ENCODE measurements at regions not wholly inside any gene's neighbourhood (a gene's known extent, or its start where the extent isn't known, plus 50 kb on each side); places are given as distances from the start of the nearest gene placed in this dataset.
"Not testable (repeated sequence)": the region's sequence is repeated elsewhere in the genome, so short reads cannot be mapped to it uniquely, and the experiment has no call there.

DNA sequence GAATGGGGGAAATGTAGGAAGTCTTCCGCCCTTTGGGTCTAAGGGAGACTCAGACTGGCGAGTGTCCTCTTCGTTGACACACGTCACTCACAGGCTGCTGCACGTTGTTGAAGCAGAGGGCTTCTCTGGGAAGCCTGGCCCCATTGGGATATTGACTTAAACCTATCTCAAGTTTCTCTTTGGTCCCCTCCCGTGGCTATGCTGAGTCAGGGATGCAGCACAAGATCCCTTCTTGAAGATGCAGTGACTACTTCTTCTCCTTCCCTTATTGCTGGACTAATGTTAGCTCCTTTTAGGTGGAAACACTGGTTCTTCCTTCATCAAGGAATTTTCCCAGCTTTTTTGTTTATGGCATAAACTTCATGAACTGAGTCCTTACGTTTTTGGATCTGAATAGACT, 89.8 kb upstream of the CCDC71L start:
- no peak for DNase-seq

DNA sequence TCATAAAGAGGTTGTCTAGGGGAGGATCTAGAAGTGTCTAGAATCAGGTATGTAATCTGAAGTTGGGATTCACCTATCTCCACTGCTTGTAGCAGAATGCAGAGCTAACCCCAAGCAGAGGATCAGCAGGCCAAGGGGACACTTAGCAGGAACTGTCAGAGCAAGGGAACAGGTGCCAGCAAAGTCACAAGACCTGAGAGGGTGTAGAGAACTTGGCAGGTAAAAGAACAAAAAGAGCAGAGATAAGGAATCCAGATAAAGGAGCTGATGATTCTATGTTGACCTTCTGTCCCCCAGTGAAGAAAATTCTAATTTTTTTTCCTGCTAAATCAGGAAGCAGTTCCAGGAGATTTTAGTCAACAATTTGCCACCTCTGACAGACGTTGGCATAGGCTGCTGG, 91.4 kb upstream of the CCDC71L start:
- DNase-seq, result no peak

DNA sequence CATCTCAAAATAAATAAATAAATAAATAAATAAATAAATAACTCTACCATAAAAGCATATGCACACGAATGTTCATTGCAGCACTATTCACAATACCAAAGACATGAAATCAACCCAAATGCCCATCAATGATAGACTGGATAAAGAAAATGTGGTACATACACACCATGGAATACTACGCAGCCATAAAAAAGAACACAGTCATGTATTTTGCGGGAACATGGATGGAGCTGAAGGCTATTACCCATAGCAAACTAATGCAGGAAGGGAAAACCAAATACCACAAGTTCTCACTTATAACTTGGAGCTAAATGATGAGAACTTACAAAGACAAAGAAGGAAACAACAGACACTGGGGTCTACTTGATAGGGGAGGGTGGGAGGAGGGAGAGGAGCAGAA, 94.1 kb upstream of the CCDC71L start:
- DNase-seq, result not testable (repeated sequence)

DNA sequence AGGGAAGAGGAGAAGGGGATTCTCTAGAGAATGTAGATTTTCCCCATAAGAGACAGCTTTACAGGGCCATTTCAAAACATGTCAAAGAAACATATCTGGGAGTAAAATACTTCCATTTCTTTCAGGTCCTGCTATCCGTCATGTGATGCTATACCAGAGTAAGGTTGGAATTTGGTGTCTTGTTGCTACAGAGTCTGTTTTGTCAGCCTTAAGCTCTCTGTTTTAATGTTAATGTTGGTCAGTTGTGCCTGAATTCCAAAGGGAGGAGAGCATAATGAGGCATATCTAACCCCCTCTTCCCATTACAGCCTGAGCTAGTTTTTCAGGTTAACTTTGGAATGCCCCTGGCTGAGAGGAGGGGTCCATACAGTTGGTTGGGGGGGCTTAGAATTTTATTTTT, 94.7 kb upstream of the CCDC71L start:
- DNase-seq, result no peak

DNA sequence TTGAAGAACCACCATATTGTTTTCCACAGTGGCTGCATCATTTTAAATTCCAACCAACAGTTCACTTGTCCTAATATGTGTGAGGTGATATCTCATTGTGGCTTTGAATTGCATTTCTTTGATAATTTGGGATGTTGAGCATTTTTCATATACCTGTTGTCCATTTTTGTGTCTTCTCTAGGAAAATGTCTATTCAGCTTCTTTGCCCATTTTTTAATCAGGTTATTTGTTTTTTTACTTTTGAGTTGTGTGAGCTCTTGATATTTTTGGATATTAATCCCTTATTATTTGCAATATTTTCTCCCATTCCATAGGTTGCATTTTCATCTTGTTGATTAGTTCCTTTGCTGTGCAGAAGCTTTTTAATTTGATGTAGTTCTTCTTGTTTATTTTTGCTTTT, 95.1 kb upstream of the CCDC71L start:
- DNase-seq, result no peak

DNA sequence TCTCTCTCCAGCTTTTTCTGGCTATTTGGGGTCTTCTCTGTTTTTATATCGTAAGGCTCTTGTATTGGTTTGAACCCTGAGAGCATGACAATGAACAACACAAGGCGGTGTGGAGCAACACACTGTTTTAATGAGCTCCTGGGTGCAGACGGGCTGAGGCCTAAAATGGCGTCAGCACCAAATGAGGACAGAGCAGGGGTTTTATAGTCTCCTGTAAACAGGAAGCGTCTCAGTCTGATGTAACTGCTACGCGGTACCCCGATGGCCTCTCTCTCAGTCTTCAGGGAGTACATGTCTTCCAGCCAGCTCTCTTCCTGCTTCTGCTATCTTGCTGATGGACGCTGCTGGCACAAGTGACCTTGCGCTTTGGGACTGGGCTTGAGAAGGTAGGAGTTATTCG, 95.9 kb upstream of the CCDC71L start:
- DNase-seq, result no peak

DNA sequence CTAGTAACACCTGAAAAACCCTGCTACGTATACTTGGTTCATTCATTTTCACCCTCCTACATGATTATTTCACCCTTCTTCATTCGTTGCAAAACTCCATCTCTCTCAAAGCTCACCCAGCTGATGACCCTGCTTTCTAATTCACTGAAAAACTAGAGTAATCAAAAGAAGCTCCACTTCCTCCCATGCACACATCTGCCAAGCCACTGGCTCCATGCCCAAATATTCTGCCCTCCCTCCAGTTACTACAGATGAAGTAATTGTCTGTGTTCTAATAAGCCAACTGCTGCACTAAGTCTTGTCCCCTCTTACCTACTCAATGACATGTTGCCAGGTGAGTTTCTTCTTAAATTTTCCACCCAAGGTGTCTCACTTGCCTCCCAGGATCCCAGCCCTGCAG, 96.9 kb upstream of the CCDC71L start:
- DNase-seq, result no peak

DNA sequence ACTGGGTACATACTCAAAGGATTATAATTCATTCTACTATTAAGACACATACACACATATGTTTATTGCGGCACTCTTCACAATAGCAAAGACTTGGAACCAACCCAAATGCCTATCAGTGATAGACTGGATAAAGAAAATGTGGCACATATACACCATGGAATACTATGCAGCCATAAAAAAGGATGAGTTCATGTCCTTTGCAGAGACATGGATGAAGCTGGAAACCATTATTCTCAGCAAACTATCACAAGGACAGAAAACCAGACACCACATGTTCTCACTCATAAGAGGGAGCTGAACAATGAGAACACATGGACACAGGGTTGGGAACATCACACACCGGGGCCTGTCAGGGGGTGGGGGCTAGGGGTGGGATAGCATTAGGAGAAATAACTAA, 101.9 kb upstream of the CCDC71L start:
- DNase-seq, result not testable (repeated sequence)

DNA sequence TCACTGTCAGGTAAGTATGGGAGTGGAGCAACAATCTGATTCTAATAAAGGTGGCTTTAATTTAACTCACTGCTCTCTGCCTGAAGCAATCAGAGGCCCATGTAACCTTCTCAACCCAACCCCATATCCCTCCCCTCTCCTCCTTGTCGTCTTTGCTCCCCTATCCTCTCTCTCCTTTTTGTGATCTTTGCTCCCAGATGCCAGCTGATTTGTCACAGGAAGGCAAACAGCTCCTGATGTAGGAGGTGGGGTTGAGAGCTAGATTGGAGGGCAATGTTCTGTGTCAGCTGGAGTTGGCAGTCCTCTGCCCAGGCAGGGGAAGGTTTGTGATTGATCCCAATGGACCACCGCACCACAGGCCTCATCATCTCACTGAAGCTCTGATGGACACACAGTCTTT, 101.4 kb upstream of the PIK3CG start:
- DNase-seq, result no peak

DNA sequence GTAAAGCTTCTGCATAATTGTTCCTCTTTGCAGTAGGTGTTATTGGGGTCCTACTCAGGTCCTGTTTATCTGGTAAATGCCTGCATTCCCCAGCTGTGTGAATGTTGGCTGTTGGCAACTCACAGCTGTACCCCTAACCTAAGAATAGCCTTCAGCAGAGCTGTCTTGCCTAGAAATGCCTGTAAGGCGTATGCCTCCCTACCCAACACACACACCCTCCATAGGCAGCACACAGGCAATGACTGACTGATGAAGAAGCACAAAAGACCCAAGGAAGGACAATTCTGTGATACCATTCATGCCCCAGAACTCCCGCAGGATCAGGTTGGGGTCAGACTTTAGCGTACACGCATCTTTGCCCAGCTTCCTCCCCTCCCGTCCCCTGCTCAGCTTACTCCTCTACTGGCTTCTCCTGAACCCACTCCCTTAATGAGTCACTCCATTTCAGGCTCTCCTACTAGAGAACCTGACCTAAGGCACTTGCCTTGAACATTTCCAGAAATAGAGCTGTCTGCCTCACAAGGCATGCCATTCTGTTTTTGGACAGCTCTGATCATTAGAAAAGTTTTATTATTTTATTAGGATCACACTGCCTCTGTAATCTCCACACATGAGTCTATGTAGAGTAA, 99.2 kb upstream of the PIK3CG start:
- DNase-seq, result no peak

DNA sequence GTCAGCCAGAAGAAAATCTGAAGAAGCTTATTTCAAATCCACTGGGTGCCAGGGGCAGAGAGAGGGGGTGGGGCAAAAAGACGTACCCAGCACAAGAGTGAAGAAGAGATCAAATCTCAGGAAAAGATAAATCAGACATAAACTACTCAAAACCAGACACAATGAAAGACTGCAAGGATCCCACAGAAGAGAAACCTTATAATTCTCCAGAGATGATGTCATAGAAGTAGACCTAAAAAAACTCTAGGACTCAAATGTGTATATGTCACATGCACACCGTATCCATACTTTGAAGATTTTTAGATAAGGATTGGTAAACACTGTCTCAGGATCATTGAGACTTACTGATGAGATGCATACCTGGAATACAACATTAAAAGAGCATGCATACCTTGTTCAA, 98.5 kb upstream of the PIK3CG start:
- no peak for DNase-seq

DNA sequence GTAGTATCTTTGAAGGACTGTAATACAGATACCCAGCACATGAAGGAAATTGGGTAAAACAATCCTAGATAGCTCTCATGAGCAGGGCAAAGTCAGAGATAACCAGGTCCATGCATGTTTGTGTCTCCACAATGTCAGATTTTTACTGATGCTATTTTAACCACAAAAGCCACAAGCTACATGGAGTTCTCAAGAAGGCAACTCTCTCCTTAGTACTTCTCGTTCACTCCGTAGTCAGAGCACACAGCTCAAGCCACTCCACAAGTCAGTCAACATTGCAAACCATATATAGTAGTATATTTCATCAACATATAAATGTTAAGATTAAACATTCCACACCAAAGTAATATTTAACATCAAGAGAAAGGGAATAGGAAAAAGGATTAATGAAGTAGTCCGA, 98.0 kb upstream of the PIK3CG start:
- no peak for DNase-seq

DNA sequence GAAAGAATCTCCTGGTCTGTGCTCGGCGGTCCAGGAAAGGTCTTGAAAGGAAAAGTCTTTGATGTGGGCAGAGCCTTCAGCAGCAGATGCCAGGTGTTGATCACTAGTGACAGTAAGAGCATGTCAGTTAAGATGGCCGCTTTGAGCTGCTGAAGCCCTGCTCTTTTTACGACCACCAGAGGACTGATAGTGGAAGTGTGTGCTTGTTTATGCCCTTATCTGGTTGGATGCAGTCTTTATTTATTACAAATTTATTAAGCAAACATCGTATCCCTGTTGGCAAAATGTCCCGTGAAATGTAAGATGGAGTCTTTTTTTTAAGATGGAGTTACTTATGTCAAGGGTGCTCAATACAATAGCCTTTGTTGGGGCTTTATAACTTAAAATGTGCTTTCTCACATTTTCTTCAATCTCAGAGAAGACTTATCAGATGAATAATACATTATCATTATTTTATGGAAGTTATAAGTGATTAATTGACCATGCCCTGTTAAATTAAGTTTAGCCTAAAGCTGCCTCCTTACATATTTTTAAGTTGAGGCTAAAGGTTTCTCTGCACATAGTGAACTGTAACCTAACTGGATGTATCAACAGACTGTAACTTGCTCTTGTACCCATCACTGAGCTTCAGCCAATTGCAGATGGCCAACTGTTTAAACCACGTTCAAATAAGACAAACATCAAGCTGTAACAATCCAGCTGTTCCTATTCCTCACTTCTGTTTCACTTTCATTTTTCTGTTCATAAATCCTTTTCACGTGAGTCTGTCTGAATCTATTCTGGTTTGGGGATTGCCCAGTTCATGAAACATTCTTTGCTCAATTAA, 97.4 kb upstream of the PIK3CG start:
- DNase-seq, result no peak

DNA sequence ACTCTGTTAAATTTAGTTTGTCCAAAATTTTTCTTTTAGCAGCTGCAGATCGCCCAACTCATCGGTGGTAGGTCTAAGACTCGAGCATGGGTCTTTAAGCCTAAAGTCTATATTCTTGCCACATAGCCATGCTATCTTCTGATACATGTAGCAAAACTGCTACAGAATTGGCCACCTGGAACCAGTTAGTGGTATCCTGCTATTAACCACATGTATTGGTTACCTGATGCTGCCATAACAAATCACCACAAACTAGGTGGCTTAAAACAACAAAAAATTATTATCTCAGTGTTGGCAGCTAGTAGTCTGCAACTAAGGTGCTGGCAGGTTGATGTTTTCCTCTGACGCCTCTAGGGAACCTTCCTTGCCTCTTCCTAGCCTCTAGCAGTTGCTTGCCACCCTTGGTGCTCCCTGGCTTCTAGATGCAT, 96.7 kb upstream of the PIK3CG start:
- DNase-seq, result no peak

DNA sequence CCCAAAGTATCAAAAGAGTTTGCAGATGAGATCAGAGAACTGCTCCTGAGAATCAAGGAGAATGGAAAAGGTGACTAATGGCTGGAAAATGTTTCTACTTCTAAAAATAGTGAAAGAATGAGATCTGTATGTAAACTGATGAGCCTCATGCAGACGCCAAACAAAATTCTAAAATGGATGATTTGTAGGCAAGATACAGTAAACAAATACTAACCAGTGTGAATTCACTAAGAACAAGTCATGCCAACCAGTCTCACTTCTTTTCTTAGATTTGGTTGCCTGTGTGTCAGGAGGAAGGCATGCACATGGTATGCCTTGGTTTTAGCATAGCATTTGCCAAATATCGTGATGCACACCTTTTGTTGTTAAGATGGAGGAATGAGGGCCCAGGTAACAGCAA, 94.9 kb upstream of the PIK3CG start:
- no peak for DNase-seq

DNA sequence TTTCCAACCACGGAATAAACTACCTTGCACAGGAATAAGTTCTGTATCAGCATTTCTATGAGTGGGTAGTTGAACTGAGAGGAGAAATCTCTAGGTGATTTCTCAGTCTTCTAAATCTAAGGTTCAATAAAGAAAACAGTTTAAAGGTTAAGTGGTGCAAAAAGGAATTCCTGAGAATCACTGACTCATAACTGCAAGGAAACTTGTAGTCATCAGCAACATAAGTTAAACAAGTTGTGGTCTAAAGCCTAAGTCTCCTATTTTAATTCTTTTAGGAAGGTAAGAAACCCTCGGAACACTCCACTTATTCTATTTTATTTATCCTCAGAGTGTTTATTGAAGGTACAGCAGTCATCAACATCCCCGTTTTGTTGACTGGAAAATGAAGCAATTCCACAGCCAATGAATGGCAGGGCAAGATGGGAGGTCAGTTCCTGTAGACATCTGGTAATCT, 92.4 kb upstream of the PIK3CG start:
- no peak for DNase-seq

DNA sequence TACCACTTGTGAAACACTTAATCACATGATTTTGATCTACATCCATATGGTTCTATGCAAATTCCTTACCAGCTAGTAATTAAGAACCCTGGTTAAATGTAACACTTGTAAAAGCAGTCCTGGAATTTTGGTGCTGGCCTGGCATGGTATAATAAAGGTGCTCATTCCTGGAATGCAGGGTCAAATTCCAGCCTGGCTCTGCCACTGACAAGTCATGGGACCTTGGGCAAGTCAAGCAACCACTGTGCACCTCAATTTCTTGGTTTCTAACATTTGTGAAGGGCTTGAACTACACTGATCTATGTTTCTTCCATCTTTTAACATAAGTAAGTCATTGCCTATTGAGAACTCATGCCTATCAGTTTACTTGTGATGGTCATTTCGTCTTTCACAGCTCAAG, 91.9 kb upstream of the PIK3CG start:
- no peak for DNase-seq

DNA sequence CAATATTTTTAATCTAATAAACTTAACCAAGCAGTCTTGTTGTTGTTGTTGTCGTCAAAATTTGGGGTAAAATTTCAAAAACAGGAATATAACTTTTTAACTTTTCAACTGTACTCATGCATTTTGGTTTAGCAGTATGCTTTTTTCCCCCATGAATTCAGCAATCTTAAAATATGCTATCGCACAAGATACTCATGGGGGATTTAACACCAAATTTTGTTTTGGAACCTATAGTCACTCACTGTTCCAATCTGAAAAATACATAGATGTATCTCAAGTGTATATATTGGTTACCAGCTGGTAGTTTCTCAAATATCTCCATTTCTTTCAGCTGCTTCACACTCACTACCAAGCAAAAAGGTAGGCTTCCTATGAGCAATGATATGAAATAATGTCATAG, 91.4 kb upstream of the PIK3CG start:
- DNase-seq, result no peak

DNA sequence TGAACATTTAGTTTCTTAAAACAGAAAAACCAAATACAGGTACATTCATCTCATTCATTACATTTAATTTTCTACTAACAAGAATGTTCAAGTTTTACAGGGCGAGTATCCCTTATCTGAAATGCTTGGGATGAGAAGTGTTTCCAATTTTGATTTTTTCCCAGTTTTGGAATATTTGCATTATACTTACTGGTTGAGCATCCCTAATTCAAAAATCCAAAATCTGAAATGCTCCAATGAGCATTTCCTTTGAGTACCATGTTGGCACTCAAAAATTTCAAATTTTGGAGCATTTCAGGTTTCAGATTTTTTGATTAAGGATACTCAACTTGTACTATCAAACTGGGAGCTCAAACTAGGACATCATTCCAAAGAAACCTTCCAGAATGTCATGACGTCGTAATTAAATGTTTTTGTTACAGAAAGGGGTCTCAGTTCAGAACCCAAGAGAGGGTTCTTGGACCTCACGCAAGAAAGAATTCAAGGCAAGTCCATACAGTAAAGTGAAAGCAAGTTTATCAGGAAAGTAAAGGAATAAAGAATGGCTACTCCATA, 90.8 kb upstream of the PIK3CG start:
- DNase-seq, result no peak

DNA sequence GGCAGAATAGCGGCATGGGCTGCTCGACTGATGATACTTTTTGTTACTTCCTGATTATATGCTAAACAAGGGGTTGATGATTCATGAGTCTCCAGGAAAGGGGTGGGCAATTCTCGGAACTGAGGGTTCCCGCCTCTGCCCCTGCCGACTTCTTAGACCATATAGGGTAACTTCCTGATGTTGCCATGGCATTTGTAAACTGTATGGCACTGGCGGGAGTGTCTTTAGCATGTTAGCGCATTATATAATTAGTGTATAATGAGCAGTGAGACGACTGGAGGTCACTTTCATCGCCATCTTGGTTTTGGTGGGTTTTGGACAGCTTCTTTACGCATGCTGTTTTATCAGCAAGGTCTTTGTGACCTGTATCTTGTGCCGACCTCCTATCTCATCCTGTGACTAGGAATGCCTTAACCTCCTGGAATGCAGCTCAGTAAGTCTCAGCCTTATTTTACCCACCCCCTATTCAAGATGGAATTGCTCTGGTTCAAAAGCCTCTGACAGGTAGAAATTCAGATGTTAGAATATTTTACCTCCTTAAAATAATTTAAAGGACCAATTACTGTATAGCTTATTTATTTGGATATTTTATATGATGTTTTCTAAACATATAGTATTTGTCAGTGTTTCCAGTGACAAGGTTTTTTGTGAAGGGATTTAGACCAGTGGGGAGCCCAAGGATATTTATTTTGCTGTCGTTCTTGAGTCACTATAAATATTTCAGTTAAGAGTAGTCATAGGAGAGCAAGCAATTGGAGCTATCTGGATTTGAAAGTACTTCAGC, 90.1 kb upstream of the PIK3CG start:
- no peak for DNase-seq

DNA sequence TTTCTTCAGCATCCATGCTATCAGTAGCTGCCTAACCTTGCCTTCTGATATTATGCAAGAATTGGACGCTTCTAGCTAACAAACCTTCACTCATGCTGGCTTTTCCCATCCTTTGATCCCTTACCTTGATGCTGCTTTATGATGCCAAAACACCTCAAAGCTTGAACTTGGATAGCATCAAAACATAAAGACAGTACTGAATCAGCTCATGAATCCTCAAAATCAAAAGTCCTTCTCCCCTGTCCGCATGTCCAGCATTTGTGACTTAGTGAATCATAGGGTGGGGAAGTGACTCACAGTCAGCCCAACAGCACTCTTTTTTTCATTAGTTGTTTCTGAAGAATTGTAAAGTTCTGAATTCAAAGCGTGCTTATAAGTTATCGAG, 89.5 kb upstream of the PIK3CG start:
- no peak for DNase-seq

DNA sequence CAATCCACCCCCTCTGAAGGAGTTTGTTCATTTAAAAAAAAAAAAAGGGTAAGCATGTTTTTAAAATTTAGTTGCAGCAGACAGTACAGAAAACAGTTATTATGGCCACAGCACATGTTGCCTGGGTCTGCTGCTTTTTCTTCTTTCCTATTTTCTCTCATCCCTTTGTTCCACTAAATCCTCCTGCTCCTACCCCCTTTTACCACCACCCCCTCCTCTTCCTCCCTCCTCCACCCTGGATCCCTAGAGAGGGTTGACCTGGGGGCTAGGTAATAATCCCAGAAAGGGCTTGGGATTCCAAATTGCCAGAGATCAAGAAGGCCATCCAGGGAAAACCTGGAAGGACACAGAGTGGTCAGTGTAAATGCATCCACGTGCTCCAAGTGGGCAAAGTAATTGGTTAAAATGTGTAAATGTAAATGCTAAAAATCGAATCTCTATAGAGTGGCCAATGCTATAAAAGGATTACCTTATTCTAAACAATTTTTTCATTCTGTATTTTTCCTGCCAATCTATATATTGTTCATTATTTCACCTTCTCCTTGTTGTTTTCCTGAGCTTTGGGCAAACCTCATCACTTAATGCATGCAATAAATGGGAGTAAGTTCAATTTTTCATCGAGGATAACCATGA, 89.0 kb upstream of the PIK3CG start:
- DNase-seq, result no peak
